ENCODE measurements at regions not wholly inside any gene's neighbourhood (a gene's known extent, or its start where the extent isn't known, plus 50 kb on each side); places are given as distances from the start of the nearest gene placed in this dataset.

GRCh38 chr21:35323947-35324346 is 274.8 kb upstream of the RUNX1 start:
- TF ChIP-seq TEAD4 (IDR thresholded peaks at IDR 0.05) (no peak), NFIC (IDR thresholded peaks at IDR 0.05) (no peak), CREB1 (IDR thresholded peaks at IDR 0.05; ENCODE audit: low read depth) (no peak), EP300 (IDR thresholded peaks at IDR 0.05; ENCODE audit: borderline replicate concordance) (no peak), YY1 (IDR thresholded peaks at IDR 0.05; ENCODE audit: low read depth) (no peak), REST (IDR thresholded peaks at IDR 0.05; ENCODE audit: low read depth) (no peak), CEBPB (IDR thresholded peaks at IDR 0.05) (no peak), RAD21 (IDR thresholded peaks at IDR 0.05; ENCODE audit: low read depth) (no peak), TCF12 (IDR thresholded peaks at IDR 0.05; ENCODE audit: low read depth) (no peak), EGR1 (IDR thresholded peaks at IDR 0.05) (no peak), FOXM1 (IDR thresholded peaks at IDR 0.05; ENCODE audit: borderline replicate concordance, low read depth) (no peak), MAX (IDR thresholded peaks at IDR 0.05) (no peak), USF1 (IDR thresholded peaks at IDR 0.05) (no peak), ZBTB7A (IDR thresholded peaks at IDR 0.05; ENCODE audit: low read depth) (no peak)

GRCh38 chr21:35321322-35322200 is 272.5 kb upstream of the RUNX1 start:
- TF ChIP-seq RAD21 (IDR thresholded peaks at IDR 0.05; ENCODE audit: low read depth) (no peak), TAF1 (IDR thresholded peaks at IDR 0.05; ENCODE audit: low read depth) (no peak), MAX (IDR thresholded peaks at IDR 0.05) (no peak), USF1 (IDR thresholded peaks at IDR 0.05) (no peak), TEAD4 (IDR thresholded peaks at IDR 0.05) (no peak), CEBPB (IDR thresholded peaks at IDR 0.05) (no peak), ZBTB7A (IDR thresholded peaks at IDR 0.05; ENCODE audit: low read depth) (no peak), CREB1 (IDR thresholded peaks at IDR 0.05; ENCODE audit: low read depth) (no peak), FOXM1 (IDR thresholded peaks at IDR 0.05; ENCODE audit: borderline replicate concordance, low read depth) (no peak), EP300 (IDR thresholded peaks at IDR 0.05; ENCODE audit: borderline replicate concordance) (no peak)

GRCh38 chr21:35319684-35320283 is 270.7 kb upstream of the RUNX1 start:
- TF ChIP-seq CEBPB (IDR thresholded peaks at IDR 0.05) = no peak
- TF ChIP-seq FOXM1 (IDR thresholded peaks at IDR 0.05; ENCODE audit: borderline replicate concordance, low read depth) = no peak
- no peak for TF ChIP-seq NFIC (IDR thresholded peaks at IDR 0.05)
- no peak for TF ChIP-seq ZBTB7A (IDR thresholded peaks at IDR 0.05; ENCODE audit: low read depth)
- TF ChIP-seq EP300 (IDR thresholded peaks at IDR 0.05; ENCODE audit: borderline replicate concordance) = no peak
- TF ChIP-seq TEAD4 (IDR thresholded peaks at IDR 0.05) = no peak
- no peak for TF ChIP-seq YY1 (IDR thresholded peaks at IDR 0.05; ENCODE audit: low read depth)
- TF ChIP-seq RAD21 (IDR thresholded peaks at IDR 0.05; ENCODE audit: low read depth) = no peak
- no peak for TF ChIP-seq MAX (IDR thresholded peaks at IDR 0.05)

GRCh38 chr21:35316933-35317332 is 267.8 kb upstream of the RUNX1 start:
- TF ChIP-seq TEAD4 (IDR thresholded peaks at IDR 0.05) (no peak), REST (IDR thresholded peaks at IDR 0.05; ENCODE audit: low read depth) (no peak), USF1 (IDR thresholded peaks at IDR 0.05) (no peak)

GRCh38 chr21:35316456-35316855 is 267.4 kb upstream of the RUNX1 start:
- TF ChIP-seq TCF12 (IDR thresholded peaks at IDR 0.05; ENCODE audit: low read depth) (no peak), CEBPB (IDR thresholded peaks at IDR 0.05) (no peak), RAD21 (IDR thresholded peaks at IDR 0.05; ENCODE audit: low read depth) (no peak), MAX (IDR thresholded peaks at IDR 0.05) (no peak), CREB1 (IDR thresholded peaks at IDR 0.05; ENCODE audit: low read depth) (no peak), NFIC (IDR thresholded peaks at IDR 0.05) (no peak), ZBTB7A (IDR thresholded peaks at IDR 0.05; ENCODE audit: low read depth) (no peak), EGR1 (IDR thresholded peaks at IDR 0.05) (no peak), TEAD4 (IDR thresholded peaks at IDR 0.05) (no peak), FOXM1 (IDR thresholded peaks at IDR 0.05; ENCODE audit: borderline replicate concordance, low read depth) (no peak), EP300 (IDR thresholded peaks at IDR 0.05; ENCODE audit: borderline replicate concordance) (no peak), TAF1 (IDR thresholded peaks at IDR 0.05; ENCODE audit: low read depth) (no peak), YY1 (IDR thresholded peaks at IDR 0.05; ENCODE audit: low read depth) (no peak), REST (IDR thresholded peaks at IDR 0.05; ENCODE audit: low read depth) (no peak), USF1 (IDR thresholded peaks at IDR 0.05) (no peak)

All from Ishikawa (cell line).